ENCODE measurements at regions not wholly inside any gene's neighbourhood (a gene's known extent, or its start where the extent isn't known, plus 50 kb on each side); places are given as distances from the start of the nearest gene placed in this dataset.
"Not testable (repeated sequence)": the region's sequence is repeated elsewhere in the genome, so short reads cannot be mapped to it uniquely, and the experiment has no call there.

GRCh38 chr11:49499117-49499516 lies 290.7 kb upstream of the FOLH1 start:
- DNase-seq (ENCODE audit: insufficient read length, low spot score) (no peak), FAIRE-seq (no peak)
- TF ChIP-seq POLR2A (IDR thresholded peaks at IDR 0.05; ENCODE audit: low read depth, low read length) = no peak

GRCh38 chr11:49505231-49505630 lies 296.8 kb upstream of the FOLH1 start:
- DNase-seq (ENCODE audit: insufficient read length, low spot score) (no peak), FAIRE-seq (no peak)
- TF ChIP-seq POLR2A (IDR thresholded peaks at IDR 0.05; ENCODE audit: low read depth, low read length) = no peak

GRCh38 chr11:49526240-49526829 lies 317.9 kb upstream of the FOLH1 start:
- peak; percentile 0 for DNase-seq (ENCODE audit: insufficient read length, low spot score)
- FAIRE-seq = peak; percentile 99

- DNase-seq (ENCODE audit: insufficient read length, low spot score) = no peak
- no peak for TF ChIP-seq POLR2A (IDR thresholded peaks at IDR 0.05; ENCODE audit: low read depth, low read length)
- FAIRE-seq = no peak
Observed at GRCh38 chr11:49533204-49533603, 324.8 kb upstream of the FOLH1 start.

- not testable (repeated sequence) for DNase-seq (ENCODE audit: insufficient read length, low spot score); FAIRE-seq
Observed at GRCh38 chr11:49538927-49539326, 330.5 kb upstream of the FOLH1 start.

- FAIRE-seq = not testable (repeated sequence)
Observed at GRCh38 chr11:49558261-49558847, 350.0 kb upstream of the FOLH1 start.

GRCh38 chr11:49560593-49560992 lies 352.2 kb upstream of the FOLH1 start:
- DNase-seq (ENCODE audit: insufficient read length, low spot score); FAIRE-seq: not testable (repeated sequence)

More at GRCh38 chr11:49558261-49558847, 350.0 kb upstream of the FOLH1 start:
- not testable (repeated sequence) for DNase-seq (ENCODE audit: insufficient read length, low spot score)

GRCh38 chr11:49561240-49561880 lies 353.0 kb upstream of the FOLH1 start:
- not testable (repeated sequence) for DNase-seq (ENCODE audit: insufficient read length, low spot score); FAIRE-seq

- FAIRE-seq = peak; percentile 30
- not testable (repeated sequence) for DNase-seq (ENCODE audit: insufficient read length, low spot score)
Observed at GRCh38 chr11:49562262-49562661, 353.9 kb upstream of the FOLH1 start.

- not testable (repeated sequence) for FAIRE-seq; DNase-seq (ENCODE audit: insufficient read length, low spot score)
Observed at GRCh38 chr11:49579492-49579891, 371.1 kb upstream of the FOLH1 start.

- not testable (repeated sequence) for DNase-seq (ENCODE audit: insufficient read length, low spot score); FAIRE-seq
Observed at GRCh38 chr11:49585495-49585894, 366.7 kb upstream of the OR4C13 start.

GRCh38 chr11:49608892-49609291 lies 343.3 kb upstream of the OR4C13 start:
- DNase-seq (ENCODE audit: insufficient read length, low spot score); FAIRE-seq: not testable (repeated sequence)

- FAIRE-seq; DNase-seq (ENCODE audit: insufficient read length, low spot score): not testable (repeated sequence)
Observed at GRCh38 chr11:49623872-49624271, 328.3 kb upstream of the OR4C13 start.

- not testable (repeated sequence) for FAIRE-seq; DNase-seq (ENCODE audit: insufficient read length, low spot score)
Observed at GRCh38 chr11:49670705-49671104, 281.5 kb upstream of the OR4C13 start.

GRCh38 chr11:49702121-49702520 lies 250.1 kb upstream of the OR4C13 start:
- not testable (repeated sequence) for FAIRE-seq

GRCh38 chr11:49750447-49750846 lies 201.7 kb upstream of the OR4C13 start:
- not testable (repeated sequence) for FAIRE-seq; DNase-seq (ENCODE audit: insufficient read length, low spot score)

More at GRCh38 chr11:49702121-49702520, 250.1 kb upstream of the OR4C13 start:
- not testable (repeated sequence) for DNase-seq (ENCODE audit: insufficient read length, low spot score)

GRCh38 chr11:49750960-49751359 lies 201.2 kb upstream of the OR4C13 start:
- FAIRE-seq = not testable (repeated sequence)

GRCh38 chr11:49780791-49781190 lies 171.4 kb upstream of the OR4C13 start:
- FAIRE-seq; DNase-seq (ENCODE audit: insufficient read length, low spot score): not testable (repeated sequence)

More at GRCh38 chr11:49750960-49751359, 201.2 kb upstream of the OR4C13 start:
- not testable (repeated sequence) for DNase-seq (ENCODE audit: insufficient read length, low spot score)

- not testable (repeated sequence) for FAIRE-seq; DNase-seq (ENCODE audit: insufficient read length, low spot score)
Observed at GRCh38 chr11:49782000-49782399, 170.2 kb upstream of the OR4C13 start.

GRCh38 chr11:49783841-49784240 lies 168.3 kb upstream of the OR4C13 start:
- not testable (repeated sequence) for DNase-seq (ENCODE audit: insufficient read length, low spot score); FAIRE-seq

- not testable (repeated sequence) for DNase-seq (ENCODE audit: insufficient read length, low spot score); FAIRE-seq
Observed at GRCh38 chr11:49789787-49790186, 162.4 kb upstream of the OR4C13 start.

Measured in H54 (cell line).